ENCODE measurements at regions not wholly inside any gene's neighbourhood (a gene's known extent, or its start where the extent isn't known, plus 50 kb on each side); places are given as distances from the start of the nearest gene placed in this dataset.

DNA sequence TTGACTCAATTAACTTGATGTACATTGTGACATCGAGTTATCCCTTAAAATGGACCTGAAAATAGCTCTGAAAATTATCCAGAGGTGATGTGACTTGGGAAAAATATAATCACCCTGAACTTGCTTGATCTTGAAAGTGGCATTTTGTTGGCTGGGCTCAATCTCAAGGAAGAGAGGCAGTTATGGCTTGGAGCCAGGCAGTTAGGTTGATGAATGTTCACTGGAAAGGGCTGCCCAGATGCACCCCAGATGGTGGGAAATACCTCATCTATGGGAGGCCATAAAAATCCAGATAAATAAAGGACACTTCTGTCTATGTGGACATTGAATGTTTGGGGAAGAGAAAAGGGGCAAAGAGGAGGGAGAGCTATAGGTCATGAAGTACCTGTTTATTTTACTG lies 55.7 kb upstream of the OR5AN1 start:
- TF ChIP-seq CTCF (IDR thresholded peaks at IDR 0.05) (no peak), POLR2A (IDR thresholded peaks at IDR 0.05) (no peak)

Data from Peyer's patch (tissue), 4 donors.